CD4-positive, alpha-beta T cell (primary cell): ENCODE measurements at regions not wholly inside any gene's neighbourhood (a gene's known extent, or its start where the extent isn't known, plus 50 kb on each side); places are given as distances from the start of the nearest gene placed in this dataset.
"Not testable (repeated sequence)": the region's sequence is repeated elsewhere in the genome, so short reads cannot be mapped to it uniquely, and the experiment has no call there.

Source experiments
- ATAC-seq: fragments of 200-7000 bp; cut with Tn5 transposase; one replicate; pipeline ENCODE4 v1.10.0; 2022; ENCODE audit warnings: mild to moderate bottlenecking; ENCODE audit not compliant: poor library complexity
- CTCF ChIA-PET: fragments of 350-600 bp; sonication (Branson Sonifier 250); formaldehyde crosslinking; loops from one replicate; lab custom pipeline; 2021; ENCODE audit warnings: antibody characterized with exemption, inconsistent platforms; lab: Charles Lee
- POLR2A ChIA-PET: fragments of 350-600 bp; sonication (Branson Sonifier 250); formaldehyde crosslinking; loops from one replicate; lab custom pipeline; 2021; ENCODE audit warnings: antibody characterized with exemption, inconsistent platforms; lab: Charles Lee
- DNase-seq, 14 experiments: peaks; one replicate each; pipeline ENCODE4 v3.0.0-alpha.2; 2013 to 2020; ENCODE audit warnings: mixed read lengths in 2 of 14
- H3K27ac ChIP-seq, 2 donors: one replicate each; pipeline versions ENCODE4 v1.5.1 to v1.7.0; 2013; ENCODE audit warnings: low read length in 2 of 2, low read depth in 1 of 2, mild to moderate bottlenecking in 1 of 2
- H3K27me3 ChIP-seq, 2 experiments: 1 replicate in 1 of 2; 2 replicates in 1 of 2; pipeline versions ENCODE4 v1.6.1 to v1.7.0; 2013; ENCODE audit warnings: low read length in 2 of 2, control low read depth in 1 of 2, mild to moderate bottlenecking in 1 of 2, moderate library complexity in 1 of 2; ENCODE audit not compliant: insufficient read depth in 2 of 2, control insufficient read depth in 1 of 2
- H3K36me3 ChIP-seq: one replicate; pipeline ENCODE4 v1.6.1; 2013; ENCODE audit warnings: low read length, control low read depth; ENCODE audit not compliant: insufficient read depth
- H3K4me1 ChIP-seq: one replicate; pipeline ENCODE4 v1.6.1; 2013; ENCODE audit warnings: low read length, control low read depth; ENCODE audit not compliant: insufficient read depth
- H3K4me3 ChIP-seq: one replicate; pipeline ENCODE4 v1.5.1; 2013; ENCODE audit warnings: mild to moderate bottlenecking, low read length, moderate library complexity
- H3K9me3 ChIP-seq, 2 experiments: 1 replicate in 1 of 2; 2 replicates in 1 of 2; pipeline versions ENCODE4 v1.6.1 to v1.7.0; 2013; ENCODE audit warnings: low read length in 2 of 2, mild to moderate bottlenecking in 2 of 2, control low read depth in 1 of 2, moderate library complexity in 1 of 2; ENCODE audit not compliant: control insufficient read depth in 1 of 2, insufficient read depth in 1 of 2
- H3K27ac Mint-ChIP-seq: one replicate; pipeline ENCODE4 v1.8.0; 2020; ENCODE audit warnings: mixed read lengths
- H3K27me3 Mint-ChIP-seq: one replicate; pipeline ENCODE4 v1.8.0; 2021; ENCODE audit warnings: mixed read lengths
- H3K36me3 Mint-ChIP-seq: one replicate; pipeline ENCODE4 v1.8.0; 2021; ENCODE audit warnings: low read depth, mixed read lengths
- H3K4me1 Mint-ChIP-seq: one replicate; pipeline ENCODE4 v1.8.0; 2021; ENCODE audit warnings: low read depth, mixed read lengths
- H3K4me3 Mint-ChIP-seq: one replicate; pipeline ENCODE4 v1.8.0; 2020; ENCODE audit warnings: mild to moderate bottlenecking, mixed read lengths
- H3K9me3 Mint-ChIP-seq: one replicate; pipeline ENCODE4 v1.8.0; 2020; ENCODE audit warnings: mixed read lengths
- intact Hi-C, 2 experiments: fragments of 100-400 bp; cut with DNase I in 1 of 2; cut with micrococcal nuclease in 1 of 2; formaldehyde crosslinking; loops; one replicate each; pipeline versions ENCODE4 v1.15.1 to v1.9.0; 2023 to 2025; cut with DNase I, micrococcal nuclease
- TF ChIP-seq, protein P1 (sequence below): fragments of 200-600 bp; IDR thresholded peaks from one replicate; pipeline ENCODE4 v1.8.0; 2022; ENCODE audit warnings: antibody characterized with exemption, mild to moderate bottlenecking

DNA sequence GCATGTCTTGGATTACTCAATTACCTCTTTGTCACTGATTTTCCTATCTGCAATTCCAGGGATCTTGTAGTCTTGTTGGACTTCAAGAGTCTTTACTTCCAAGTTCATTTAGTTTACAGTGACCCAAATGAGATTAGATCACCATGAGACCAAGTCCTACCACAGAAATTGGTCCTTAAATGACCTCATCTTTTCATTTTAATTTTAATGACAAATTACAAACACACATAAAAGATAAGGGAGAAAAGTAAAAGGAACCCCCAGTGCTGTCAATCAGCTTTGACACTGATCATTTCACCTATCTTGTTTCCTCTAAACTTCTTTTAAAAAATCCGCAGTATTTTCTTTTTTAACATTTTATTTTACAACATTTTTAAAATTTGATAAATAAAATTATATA lies 54.9 kb upstream of the FYN start:
- Mint-ChIP-seq H3K4me3 (no peak overlapping the region), H3K4me1 (no peaks in the 10 kb centered on the region), H3K36me3 (no peaks in the 10 kb centered on the region), H3K27ac (no peak overlapping the region), H3K9me3 (peaks cover 4% of the 10 kb centered on the region), H3K27me3 (no peaks in the 10 kb centered on the region)
- ATAC-seq, result no peak
- intact Hi-C loops, result loop anchor here in 1 of 2 experiments (5.0 kb wide), 1 partner anchor 44 kb away; no protein-coding TSS in a partner anchor
- TF ChIP-seq, protein P1, sequence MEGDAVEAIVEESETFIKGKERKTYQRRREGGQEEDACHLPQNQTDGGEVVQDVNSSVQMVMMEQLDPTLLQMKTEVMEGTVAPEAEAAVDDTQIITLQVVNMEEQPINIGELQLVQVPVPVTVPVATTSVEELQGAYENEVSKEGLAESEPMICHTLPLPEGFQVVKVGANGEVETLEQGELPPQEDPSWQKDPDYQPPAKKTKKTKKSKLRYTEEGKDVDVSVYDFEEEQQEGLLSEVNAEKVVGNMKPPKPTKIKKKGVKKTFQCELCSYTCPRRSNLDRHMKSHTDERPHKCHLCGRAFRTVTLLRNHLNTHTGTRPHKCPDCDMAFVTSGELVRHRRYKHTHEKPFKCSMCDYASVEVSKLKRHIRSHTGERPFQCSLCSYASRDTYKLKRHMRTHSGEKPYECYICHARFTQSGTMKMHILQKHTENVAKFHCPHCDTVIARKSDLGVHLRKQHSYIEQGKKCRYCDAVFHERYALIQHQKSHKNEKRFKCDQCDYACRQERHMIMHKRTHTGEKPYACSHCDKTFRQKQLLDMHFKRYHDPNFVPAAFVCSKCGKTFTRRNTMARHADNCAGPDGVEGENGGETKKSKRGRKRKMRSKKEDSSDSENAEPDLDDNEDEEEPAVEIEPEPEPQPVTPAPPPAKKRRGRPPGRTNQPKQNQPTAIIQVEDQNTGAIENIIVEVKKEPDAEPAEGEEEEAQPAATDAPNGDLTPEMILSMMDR, result no peak
- Histone ChIP-seq H3K27me3 (no peaks in the 10 kb centered on the region), H3K36me3 (no peaks in the 10 kb centered on the region), H3K4me3 (no peak overlapping the region), H3K4me1 (peaks cover 7% of the 10 kb centered on the region), H3K27ac (no peak overlapping the region), H3K9me3 (no peaks in the 10 kb centered on the region)
- POLR2A ChIA-PET, result interaction anchor here (0.6 kb wide), 1 partner anchor 11 kb away, joined by 3 read pairs; no protein-coding TSS in a partner anchor
- CTCF ChIA-PET, result interaction anchor here (1.3 kb wide), 1 partner anchor 103 kb away, joined by 3 read pairs; no protein-coding TSS in a partner anchor
- DNase-seq, result no peak

DNA sequence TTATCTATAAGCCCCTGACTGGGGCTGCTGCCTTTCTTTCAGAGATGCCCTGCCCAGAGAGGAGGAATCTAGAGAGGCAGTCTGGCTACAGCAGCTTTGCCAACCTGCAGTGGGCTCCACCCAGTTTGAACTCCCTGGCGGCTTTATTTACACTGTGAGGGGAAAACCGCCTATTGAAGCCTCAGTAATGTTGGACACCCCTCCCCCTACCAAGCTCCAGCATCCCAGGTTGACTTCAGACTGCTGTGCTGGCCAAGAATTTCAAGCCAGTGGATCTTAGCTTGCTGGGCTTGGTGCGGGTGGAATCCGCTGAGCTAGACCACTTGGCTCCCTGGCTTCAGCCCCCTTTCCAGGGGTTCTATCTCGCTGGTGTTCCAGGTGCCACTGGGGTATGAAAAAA lies 61.4 kb upstream of the FYN start:
- H3K27ac ChIP-seq, H3K9me3 ChIP-seq, DNase-seq, CTCF ChIA-PET, H3K4me3 Mint-ChIP-seq, H3K36me3 Mint-ChIP-seq, H3K36me3 ChIP-seq, H3K27ac Mint-ChIP-seq, ATAC-seq, H3K9me3 Mint-ChIP-seq, H3K4me3 ChIP-seq, POLR2A ChIA-PET, H3K4me1 ChIP-seq, intact Hi-C loops, H3K27me3 Mint-ChIP-seq, H3K27me3 ChIP-seq, H3K4me1 Mint-ChIP-seq: not testable (repeated sequence)

DNA sequence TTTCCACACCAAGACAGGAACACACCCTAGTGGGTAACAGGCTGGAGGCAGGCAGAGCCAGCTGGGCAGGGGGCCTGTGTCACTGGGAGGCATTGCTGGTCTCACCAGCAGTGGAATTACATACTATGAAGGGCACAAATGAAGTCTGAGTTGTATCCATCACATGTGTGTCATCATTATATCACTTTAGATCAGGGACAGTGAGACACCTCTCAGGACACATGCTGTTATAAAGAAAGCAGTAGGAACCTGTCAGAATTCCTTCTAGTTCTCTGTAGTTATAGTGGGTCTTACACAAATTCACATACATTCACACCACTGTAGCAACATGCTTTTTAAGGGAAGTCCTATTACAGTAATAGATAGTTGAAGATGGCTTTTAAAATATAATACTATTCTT lies 63.5 kb upstream of the FYN start:
- no peaks in the 10 kb centered on the region for H3K36me3 ChIP-seq
- DNase-seq (no peak), ATAC-seq (no peak)
- H3K4me3 ChIP-seq, result no peak overlapping the region
- Mint-ChIP-seq H3K9me3 (peaks cover 8% of the 10 kb centered on the region), H3K4me1 (no peaks in the 10 kb centered on the region), H3K36me3 (no peaks in the 10 kb centered on the region), H3K4me3 (no peak overlapping the region), H3K27ac (no peak overlapping the region), H3K27me3 (no peaks in the 10 kb centered on the region)
- ChIA-PET POLR2A (no interaction called here), CTCF (interaction anchor here (0.6 kb wide), 1 partner anchor 21 kb away, joined by 3 read pairs; no protein-coding TSS in a partner anchor)
- TF ChIP-seq, protein P1, result no peak
- H3K4me1 ChIP-seq, result no peaks in the 10 kb centered on the region
- no peak overlapping the region for H3K27ac ChIP-seq
- H3K9me3 ChIP-seq, result no peaks in the 10 kb centered on the region
- intact Hi-C loops, result no loop called here
- no peaks in the 10 kb centered on the region for H3K27me3 ChIP-seq

DNA sequence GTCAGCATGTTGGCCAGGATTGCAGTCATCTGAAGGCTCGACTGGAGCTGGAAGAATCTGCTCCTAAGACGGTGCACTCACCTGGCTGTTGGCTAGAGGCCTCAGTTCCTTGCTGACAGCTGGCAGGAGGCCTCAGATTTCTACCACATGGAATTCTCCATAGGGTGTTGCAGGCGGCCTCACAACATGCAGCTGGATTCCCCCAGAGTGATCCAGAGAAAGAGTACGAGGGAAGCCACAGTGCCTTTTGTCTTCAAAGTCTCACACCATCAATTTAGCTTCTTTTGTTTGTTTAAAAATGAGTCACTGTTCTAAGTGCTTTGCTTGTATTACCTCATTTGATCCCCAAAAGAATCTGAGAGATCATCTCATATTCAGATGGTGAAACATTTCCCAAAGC lies 65.5 kb upstream of the FYN start:
- POLR2A ChIA-PET, result interaction anchor here (0.7 kb wide), 2 partner anchors 11 to 14 kb away, joined by 3 read pairs; no protein-coding TSS in a partner anchor
- DNase-seq, result no peak
- Histone ChIP-seq H3K36me3 (no peaks in the 10 kb centered on the region), H3K4me1 (no peaks in the 10 kb centered on the region), H3K27ac (no peak overlapping the region), H3K9me3 (no peaks in the 10 kb centered on the region), H3K27me3 (no peaks in the 10 kb centered on the region), H3K4me3 (no peak overlapping the region)
- intact Hi-C loops, result no loop called here
- ATAC-seq, result no peak
- Mint-ChIP-seq H3K27me3 (no peaks in the 10 kb centered on the region), H3K9me3 (peaks cover 2% of the 10 kb centered on the region), H3K27ac (no peak overlapping the region), H3K4me1 (no peaks in the 10 kb centered on the region), H3K36me3 (no peaks in the 10 kb centered on the region), H3K4me3 (no peak overlapping the region)
- CTCF ChIA-PET, result interaction anchor here (1.3 to 1.6 kb wide), 2 partner anchors 16 to 229 kb away, joined by 3 to 4 read pairs; no protein-coding TSS in a partner anchor
- TF ChIP-seq, protein P1, result no peak
